GM10266 (cell line): ENCODE measurements at regions not wholly inside any gene's neighbourhood (a gene's known extent, or its start where the extent isn't known, plus 50 kb on each side); places are given as distances from the start of the nearest gene placed in this dataset.

ENCODE experiments used
- DNase-seq: peaks from one replicate; pipeline ENCODE4 v3.0.0; 2012; ENCODE audit errors: extremely low spot score
- CTCF ChIP-seq: IDR thresholded peaks from 2 replicates; pipeline ENCODE4 v1.5.1; 2012; ENCODE audit warnings: mild to moderate bottlenecking, low read depth; ENCODE audit not compliant: control insufficient read depth, insufficient read depth; ENCODE audit errors: missing control alignments

DNA sequence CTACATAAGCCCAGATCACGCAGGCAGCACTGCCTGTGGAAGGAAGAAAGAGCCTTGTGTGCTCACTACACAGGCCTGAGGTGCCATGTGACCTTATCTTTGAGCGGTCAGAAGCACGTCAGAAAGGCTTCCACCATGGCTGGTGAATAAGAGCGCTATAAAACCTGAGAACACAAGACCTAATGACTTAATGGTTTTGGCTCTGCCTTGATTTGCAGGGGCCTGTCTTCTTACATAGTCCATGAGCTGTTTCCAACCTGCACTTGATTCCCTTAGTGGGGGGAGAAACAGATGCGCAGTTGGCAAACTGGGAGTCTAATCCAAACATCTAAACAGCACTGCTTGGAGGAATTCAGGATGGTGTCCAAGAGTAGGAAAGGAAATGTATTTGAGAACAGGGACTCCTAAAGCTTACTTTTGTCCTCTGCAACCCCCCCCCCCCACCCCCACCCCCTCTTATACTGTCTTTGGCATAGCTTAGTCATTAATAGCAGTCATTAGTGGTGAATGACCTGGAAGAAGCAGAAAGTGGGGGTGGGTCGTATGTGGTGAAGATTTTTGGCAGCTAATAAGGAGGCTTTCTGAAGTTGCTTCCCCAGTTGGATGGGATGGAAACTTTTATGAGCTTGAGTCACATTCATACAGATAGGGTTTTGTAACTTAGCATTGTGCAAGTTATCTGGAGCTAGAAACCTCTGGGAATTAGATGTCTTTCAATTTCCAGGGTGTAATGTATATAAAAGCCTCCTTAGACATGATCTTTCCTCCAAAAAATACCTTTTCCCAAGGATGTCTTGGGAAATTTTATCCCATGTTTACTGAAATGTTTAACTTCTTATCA is 454.1 kb downstream of the MEIS1 start:
- DNase-seq: no peak

DNA sequence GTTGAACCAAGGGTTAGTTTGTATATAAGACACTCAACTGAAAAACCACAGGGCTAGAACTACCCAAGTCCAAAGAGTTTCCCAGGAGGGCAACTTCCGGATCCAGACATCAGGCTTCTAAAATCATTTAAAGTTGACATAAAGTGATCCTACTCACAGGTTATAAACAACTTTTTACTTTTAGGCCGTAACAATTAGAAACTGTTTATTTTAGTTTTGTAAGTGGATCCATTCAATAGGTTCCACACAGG is 454.6 kb downstream of the MEIS1 start:
- no peak for TF ChIP-seq CTCF
- no peak for DNase-seq

More for the DNA sequence above, 454.1 kb downstream of the MEIS1 start:
- TF ChIP-seq CTCF: no peak

- TF ChIP-seq CTCF: no peak
- DNase-seq: no peak
Measured at GRCh38 chr2:66890166-66890742, 455.3 kb downstream of the MEIS1 start.

DNA sequence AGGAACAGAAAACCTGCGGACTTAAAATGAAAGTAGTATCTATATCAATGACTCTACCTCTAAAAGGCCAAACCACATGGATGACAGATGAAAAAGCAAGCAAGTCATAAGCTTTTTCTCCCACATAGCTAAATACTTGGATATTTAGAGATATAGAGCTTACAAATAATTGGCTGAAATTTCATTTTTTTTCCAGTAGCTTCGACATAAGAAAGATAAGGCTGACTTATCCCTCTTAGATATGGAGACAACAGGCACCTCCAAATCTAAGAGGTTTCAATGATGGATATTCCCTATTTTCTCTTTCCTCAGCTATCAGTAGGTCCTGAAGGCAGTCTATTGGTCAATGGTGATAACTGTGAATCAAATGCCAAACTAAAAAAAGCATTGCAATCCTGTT is 460.3 kb downstream of the MEIS1 start:
- DNase-seq: no peak
- no peak for TF ChIP-seq CTCF

GRCh38 chr2:66896131-66896530 is 461.2 kb downstream of the MEIS1 start:
- no peak for DNase-seq
- TF ChIP-seq CTCF: no peak

- DNase-seq: no peak
- no peak for TF ChIP-seq CTCF
Measured at GRCh38 chr2:66897181-66897580, 462.3 kb downstream of the MEIS1 start.

DNA sequence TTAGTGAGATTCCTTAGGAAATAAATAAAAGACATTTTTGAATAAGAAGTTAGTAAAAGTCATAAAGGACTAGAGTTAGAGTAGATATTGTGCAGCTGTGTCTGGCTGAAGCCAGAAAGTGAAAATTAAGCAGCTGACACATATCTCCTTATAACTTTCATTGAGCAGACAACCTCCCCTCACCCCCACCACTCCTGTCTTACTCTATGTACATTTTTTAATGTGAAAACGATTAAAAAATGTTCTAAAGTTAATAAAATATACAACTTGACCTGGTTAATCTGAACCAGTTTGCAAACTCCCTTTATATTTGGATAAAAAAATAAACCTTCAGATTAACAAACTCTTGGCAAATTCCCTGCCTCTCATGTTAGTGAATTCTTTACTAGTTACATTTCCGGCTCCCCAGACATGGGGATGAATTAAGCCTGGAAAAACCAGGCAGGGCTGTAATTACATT is 462.8 kb downstream of the MEIS1 start:
- no peak for TF ChIP-seq CTCF
- no peak for DNase-seq
